ENCODE measurements at regions not wholly inside any gene's neighbourhood (a gene's known extent, or its start where the extent isn't known, plus 50 kb on each side); places are given as distances from the start of the nearest gene placed in this dataset.

DNA sequence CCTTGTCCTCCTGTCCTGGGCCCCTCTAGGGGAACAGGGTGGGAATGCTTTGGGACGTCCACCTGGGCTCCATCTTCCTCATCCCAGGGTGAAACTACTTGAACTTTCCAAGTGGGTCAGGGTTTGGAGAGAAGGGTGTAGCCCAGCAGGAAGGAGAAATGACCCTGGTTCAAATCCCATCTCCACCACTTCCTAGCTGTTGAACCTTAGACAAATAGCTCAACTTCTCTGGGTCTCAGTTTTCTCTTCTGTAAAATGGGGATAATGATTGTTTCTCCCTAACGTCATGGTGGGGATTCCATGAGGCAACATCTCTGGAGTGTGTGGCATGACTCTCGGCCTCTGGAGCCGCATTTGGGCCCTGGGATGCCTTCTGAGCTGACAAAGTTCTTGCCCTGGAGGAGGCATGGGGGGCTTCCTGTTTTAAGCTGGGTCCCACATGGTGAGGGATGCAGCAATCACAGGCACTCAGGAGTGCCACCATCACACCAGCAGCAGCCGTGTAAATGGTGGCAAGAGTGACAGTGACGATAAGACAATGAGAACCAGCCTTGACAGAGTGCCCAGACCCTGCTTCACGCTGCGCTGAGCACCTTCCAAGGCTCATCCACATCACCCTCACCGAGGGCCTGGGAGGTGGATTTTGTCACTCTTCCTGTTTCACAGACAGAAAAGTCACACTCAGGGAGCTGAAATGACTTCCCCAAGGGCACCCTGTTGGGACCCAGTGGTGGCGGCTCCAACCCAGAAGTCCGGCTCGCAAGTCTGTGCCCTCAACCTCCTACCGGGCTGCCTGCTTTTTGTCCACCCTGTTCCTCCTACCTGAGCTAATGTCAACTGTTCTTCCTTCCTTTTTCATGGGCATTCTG, 69.5 kb upstream of the IER5L start:
- TF ChIP-seq EZH2 (IDR thresholded peaks at IDR 0.05) = no peak
- no peak for TF ChIP-seq POLR2AphosphoS5 (IDR thresholded peaks at IDR 0.05; ENCODE audit: borderline replicate concordance, low read depth, low read length)
